Transverse colon (tissue), 4 donors: ENCODE measurements at regions not wholly inside any gene's neighbourhood (a gene's known extent, or its start where the extent isn't known, plus 50 kb on each side); places are given as distances from the start of the nearest gene placed in this dataset.

Source experiments
- DNase-seq: peaks from one replicate; pipeline ENCODE4 v3.0.0-alpha.2; 2019
- H3K27ac ChIP-seq, 4 donors: fragments of 200-600 bp; sonication (generic); 2 replicates each; pipeline ENCODE4 v1.5.1; 2016 to 2018; ENCODE audit warnings: inconsistent platforms in 4 of 4
- H3K27me3 ChIP-seq: fragments of 200-600 bp; sonication (generic); 2 replicates; pipeline ENCODE4 v1.5.1; 2017; ENCODE audit warnings: inconsistent platforms
- H3K36me3 ChIP-seq, 4 donors: fragments of 200-600 bp; sonication (generic); 2 replicates each; pipeline ENCODE4 v1.5.1; 2017 to 2019; ENCODE audit warnings: inconsistent platforms in 4 of 4
- H3K4me1 ChIP-seq, 4 donors: fragments of 200-600 bp; sonication (generic); 2 replicates each; pipeline ENCODE4 v1.5.1; 2017 to 2020; ENCODE audit warnings: inconsistent platforms in 4 of 4
- H3K4me3 ChIP-seq, 4 donors: fragments of 200-600 bp; sonication (generic); 1 replicate in 1 of 4; 2 replicates in 3 of 4; pipeline versions ENCODE4 v1.5.1 to v1.6.1; 2017 to 2019; ENCODE audit warnings: inconsistent platforms in 4 of 4
- H3K9me3 ChIP-seq, 2 donors: fragments of 200-600 bp; sonication (generic); 2 replicates each; pipeline ENCODE4 v1.5.1; 2017 to 2019; ENCODE audit warnings: inconsistent platforms in 2 of 2
- EP300 ChIP-seq: sonication (generic); formaldehyde crosslinking; IDR thresholded peaks from one replicate; pipeline ENCODE4 v1.6.1; 2017; ENCODE audit warnings: antibody characterized with exemption, low read depth
- POLR2A ChIP-seq: fragments of 450-650 bp; IDR thresholded peaks from one replicate; pipeline ENCODE4 v1.6.1; 2016; ENCODE audit warnings: antibody characterized with exemption, mild to moderate bottlenecking, moderate library complexity
- POLR2AphosphoS5 ChIP-seq, 3 donors: sonication (generic); formaldehyde crosslinking; IDR thresholded peaks; one replicate each; pipeline ENCODE4 v1.6.1; 2016; ENCODE audit warnings: antibody characterized with exemption in 3 of 3
- WGBS, 2 donors: methylation state at CpG; one replicate each; pipeline ENCODE4 v1.1.5; 2018; ENCODE audit warnings: low coverage in 1 of 2; 5-methylcytosine and 5-hydroxymethylcytosine counted together
- in situ Hi-C, 4 donors: fragments of 200-750 bp; cut with MboI; loops; one replicate each; pipeline versions ENCODE4 v1.15.0 to v1.15.1; 2017; ENCODE audit warnings: low sequenced_read_pairs in 3 of 4, low pct_ligation_motif_present in 1 of 4, low pct_unique_long_range_greater_than_20kb in 1 of 4
- intact Hi-C: fragments of 100-400 bp; cut with DNase I; formaldehyde crosslinking; loops from one replicate; pipeline ENCODE4 v1.15.1; 2023; ENCODE audit warnings: low total_unique reads
- TF ChIP-seq, protein P1 (sequence below), 5 experiments: fragments of 200-600 bp in 3 of 5; fragments of 450-650 bp in 2 of 5; sonication (generic) in 3 of 5; IDR thresholded peaks; 1 replicate in 2 of 5; 2 replicates in 3 of 5; pipeline ENCODE4 v1.5.1; 2016 to 2017; ENCODE audit warnings: antibody characterized with exemption in 5 of 5, inconsistent platforms in 3 of 5, mild to moderate bottlenecking in 2 of 5, moderate library complexity in 1 of 5

DNA sequence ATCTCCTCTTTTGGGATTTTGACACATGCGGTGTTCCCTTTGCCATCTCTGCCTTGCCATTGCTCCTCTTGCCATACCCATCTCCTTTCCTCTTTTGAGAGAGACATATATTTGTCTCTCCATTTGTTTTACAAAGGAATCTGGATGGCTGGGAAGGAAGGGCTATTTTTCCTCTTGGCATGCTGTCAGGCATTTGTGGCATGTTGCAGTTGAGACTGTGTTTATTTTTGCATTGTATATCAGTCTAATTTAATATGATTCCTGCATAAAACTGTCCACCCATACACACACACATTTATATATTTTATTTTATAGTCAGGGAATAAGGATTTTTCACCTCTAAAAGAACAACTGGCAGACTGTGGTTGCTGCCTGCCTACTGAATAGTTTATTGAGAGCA lies 1105.8 kb upstream of the SEMA6A start:
- 87 to 100% methylated on average over 1 of the region's 1 CpG for WGBS, 2 donors
- in situ Hi-C loops (no loop called here), intact Hi-C loops (no loop called here)
- Histone ChIP-seq H3K27me3 (no peaks in the 10 kb centered on the region), H3K36me3 (no peaks in the 10 kb centered on the region), H3K27ac (no peak overlapping the region), H3K4me1 (no peaks in the 10 kb centered on the region), H3K9me3 (no peaks in the 10 kb centered on the region), H3K4me3 (no peak overlapping the region)
- TF ChIP-seq EP300 (no peak), POLR2AphosphoS5 (IDR thresholded peaks at IDR 0.05) (no peak)
- TF ChIP-seq, protein P1, sequence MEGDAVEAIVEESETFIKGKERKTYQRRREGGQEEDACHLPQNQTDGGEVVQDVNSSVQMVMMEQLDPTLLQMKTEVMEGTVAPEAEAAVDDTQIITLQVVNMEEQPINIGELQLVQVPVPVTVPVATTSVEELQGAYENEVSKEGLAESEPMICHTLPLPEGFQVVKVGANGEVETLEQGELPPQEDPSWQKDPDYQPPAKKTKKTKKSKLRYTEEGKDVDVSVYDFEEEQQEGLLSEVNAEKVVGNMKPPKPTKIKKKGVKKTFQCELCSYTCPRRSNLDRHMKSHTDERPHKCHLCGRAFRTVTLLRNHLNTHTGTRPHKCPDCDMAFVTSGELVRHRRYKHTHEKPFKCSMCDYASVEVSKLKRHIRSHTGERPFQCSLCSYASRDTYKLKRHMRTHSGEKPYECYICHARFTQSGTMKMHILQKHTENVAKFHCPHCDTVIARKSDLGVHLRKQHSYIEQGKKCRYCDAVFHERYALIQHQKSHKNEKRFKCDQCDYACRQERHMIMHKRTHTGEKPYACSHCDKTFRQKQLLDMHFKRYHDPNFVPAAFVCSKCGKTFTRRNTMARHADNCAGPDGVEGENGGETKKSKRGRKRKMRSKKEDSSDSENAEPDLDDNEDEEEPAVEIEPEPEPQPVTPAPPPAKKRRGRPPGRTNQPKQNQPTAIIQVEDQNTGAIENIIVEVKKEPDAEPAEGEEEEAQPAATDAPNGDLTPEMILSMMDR (IDR thresholded peaks at IDR 0.05), result no peak
- no peak for DNase-seq

- Histone ChIP-seq H3K36me3 (no peaks in the 10 kb centered on the region), H3K27me3 (no peaks in the 10 kb centered on the region), H3K9me3 (no peaks in the 10 kb centered on the region), H3K4me1 (no peaks in the 10 kb centered on the region), H3K4me3 (no peak overlapping the region), H3K27ac (no peak overlapping the region)
- intact Hi-C loops, result no loop called here
- 75 to 87% methylated on average over 3 to 4 of the region's 4 CpGs for WGBS, 2 donors
- TF ChIP-seq POLR2A (no peak), EP300 (no peak), POLR2AphosphoS5 (IDR thresholded peaks at IDR 0.05) (no peak)
- TF ChIP-seq, protein P1 (IDR thresholded peaks at IDR 0.05), result no peak
- DNase-seq, result no peak
- in situ Hi-C loops, result no loop called here
These were observed 1104.4 kb upstream of the SEMA6A start for GRCh38 chr5:117679046-117679445.

DNA sequence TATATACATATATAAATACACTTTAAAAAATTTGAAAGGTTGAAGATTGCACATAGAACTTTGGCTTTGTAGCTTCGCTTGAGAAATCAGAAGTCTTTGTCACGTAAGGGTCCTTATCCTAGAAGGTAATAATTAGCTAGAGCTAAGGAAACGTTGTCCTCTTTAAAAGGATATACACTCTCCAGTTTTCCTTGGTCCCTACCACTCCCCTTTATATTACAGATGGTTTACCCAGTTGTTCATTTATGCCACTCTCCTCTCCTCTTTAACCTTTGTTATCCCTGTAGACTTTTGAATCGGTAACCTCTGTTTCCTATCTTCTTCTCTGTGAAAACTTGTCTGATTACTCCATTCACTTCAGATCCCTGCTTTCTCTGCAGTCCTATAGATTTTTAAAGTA lies 1101.0 kb upstream of the SEMA6A start:
- H3K4me3 ChIP-seq, result no peak overlapping the region
- H3K4me1 ChIP-seq, result no peaks in the 10 kb centered on the region
- WGBS, 2 donors, result 51 to 59% methylated on average over 4 of the region's 4 CpGs
- TF ChIP-seq EP300, result no peak
- no peak for TF ChIP-seq POLR2AphosphoS5 (IDR thresholded peaks at IDR 0.05)
- intact Hi-C loops, result no loop called here
- no peak overlapping the region for H3K27ac ChIP-seq
- H3K27me3 ChIP-seq, result no peaks in the 10 kb centered on the region
- in situ Hi-C loops, result no loop called here
- no peaks in the 10 kb centered on the region for H3K9me3 ChIP-seq
- DNase-seq, result no peak
- H3K36me3 ChIP-seq, result no peaks in the 10 kb centered on the region

- in situ Hi-C loops, result no loop called here
- Histone ChIP-seq H3K27ac (no peak overlapping the region), H3K36me3 (no peaks in the 10 kb centered on the region), H3K27me3 (no peaks in the 10 kb centered on the region), H3K4me1 (no peaks in the 10 kb centered on the region), H3K4me3 (no peak overlapping the region), H3K9me3 (no peaks in the 10 kb centered on the region)
- TF ChIP-seq EP300 (no peak), POLR2A (no peak), POLR2AphosphoS5 (IDR thresholded peaks at IDR 0.05) (no peak)
- TF ChIP-seq, protein P1 (IDR thresholded peaks at IDR 0.05), result no peak
- intact Hi-C loops, result no loop called here
- DNase-seq, result no peak
- 58 to 70% methylated on average over 1 of the region's 1 CpG for WGBS, 2 donors
These were observed 1096.9 kb upstream of the SEMA6A start for GRCh38 chr5:117671551-117671950.

DNA sequence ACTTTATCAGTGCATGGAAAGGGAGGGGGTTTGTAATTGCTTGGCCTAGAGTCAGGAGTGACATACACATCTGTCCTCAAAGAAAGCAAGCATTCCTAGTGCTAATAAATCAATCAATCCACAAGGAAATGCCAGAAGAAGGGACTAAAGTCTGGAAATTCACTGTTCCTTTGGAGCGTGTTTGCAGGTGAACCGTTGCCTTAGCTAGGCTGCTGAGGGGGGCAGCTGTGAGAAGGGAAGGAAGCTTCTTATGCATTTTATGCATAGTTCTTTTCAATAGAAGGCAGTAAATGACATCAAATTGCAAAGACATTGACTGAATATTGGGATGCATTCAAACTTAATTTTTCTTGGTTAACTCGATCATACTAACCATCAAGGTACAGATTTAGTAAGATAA lies 1092.5 kb upstream of the SEMA6A start:
- no peak for DNase-seq
- intact Hi-C loops, result no loop called here
- WGBS, 2 donors, result 52 to 82% methylated on average over 2 to 3 of the region's 3 CpGs
- Histone ChIP-seq H3K4me1 (no peaks in the 10 kb centered on the region), H3K27ac (no peak overlapping the region), H3K4me3 (no peak overlapping the region), H3K27me3 (no peaks in the 10 kb centered on the region), H3K9me3 (no peaks in the 10 kb centered on the region), H3K36me3 (no peaks in the 10 kb centered on the region)
- in situ Hi-C loops, result no loop called here
- no peak for TF ChIP-seq EP300
